IMR-90 (cell line): ENCODE measurements at regions not wholly inside any gene's neighbourhood (a gene's known extent, or its start where the extent isn't known, plus 50 kb on each side); places are given as distances from the start of the nearest gene placed in this dataset.

Source experiments
- ATAC-seq: fragments of 200-7000 bp; cut with Tn5 transposase; 2 replicates; pipeline ENCODE4 v1.9.1; 2020; ENCODE audit warnings: low read depth, mild to moderate bottlenecking, moderate library complexity
- BruUV-seq: library from RNA; stranded (reverse); fragments of 400-500 nt; replicated peaks from 2 replicates; lab custom pipeline; 2021; lab: Mats Ljungman, UMichigan
- CTCF ChIA-PET: fragments of 300-600 bp; formaldehyde crosslinking; extraction: SDS; loops from one replicate; lab custom pipeline; 2021; ENCODE audit warnings: antibody characterized with exemption; lab: Yijun Ruan, JAX
- POLR2A ChIA-PET: fragments of 300-600 bp; sonication (Branson Sonifier 250); formaldehyde crosslinking; loops from one replicate; lab custom pipeline; 2022; ENCODE audit warnings: antibody characterized with exemption; ENCODE audit not compliant: unreplicated experiment; lab: Charles Lee
- DNase-seq: peaks from one replicate; pipeline ENCODE4 v3.0.0; 2013
- H2AFZ ChIP-seq: replicated peaks from 2 replicates; pipeline ENCODE3; 2013; ENCODE audit warnings: low read length, mild to moderate bottlenecking; ENCODE audit not compliant: poor library complexity
- H2AK5ac ChIP-seq: 2 replicates; pipeline ENCODE4 v1.6.1; 2013; ENCODE audit warnings: low read depth, low read length, inconsistent platforms
- H2AK9ac ChIP-seq: replicated peaks from 2 replicates; pipeline ENCODE3; 2013; ENCODE audit warnings: mild to moderate bottlenecking, low read depth, low read length, moderate library complexity; ENCODE audit not compliant: poor library complexity
- H2BK120ac ChIP-seq: 2 replicates; pipeline ENCODE4 v1.6.1; 2013; ENCODE audit warnings: low read depth, low read length, inconsistent platforms
- H2BK15ac ChIP-seq: 3 replicates; pipeline ENCODE4 v1.6.1; 2013; ENCODE audit warnings: low read depth, low read length, inconsistent platforms
- H2BK20ac ChIP-seq: 2 replicates; pipeline ENCODE4 v1.6.1; 2013; ENCODE audit warnings: low read depth, mild to moderate bottlenecking, inconsistent platforms, low read length, moderate library complexity
- H2BK5ac ChIP-seq: 2 replicates; pipeline ENCODE4 v1.6.1; 2013; ENCODE audit warnings: mild to moderate bottlenecking, low read depth, low read length, inconsistent platforms; ENCODE audit not compliant: poor library complexity, severe bottlenecking
- H3K14ac ChIP-seq: replicated peaks from 2 replicates; pipeline ENCODE4 v1.6.1; 2013; ENCODE audit warnings: low read depth, low read length, inconsistent platforms
- H3K18ac ChIP-seq: 2 replicates; pipeline ENCODE4 v1.6.1; 2013; ENCODE audit warnings: low read depth, low read length, control low read depth
- H3K23ac ChIP-seq: 2 replicates; pipeline ENCODE4 v1.6.1; 2013; ENCODE audit warnings: low read depth, low read length, inconsistent platforms
- H3K27ac ChIP-seq: 2 replicates; pipeline ENCODE4 v1.5.1; 2013; ENCODE audit warnings: mild to moderate bottlenecking, control low read depth, low read length; ENCODE audit not compliant: insufficient read depth
- H3K27me3 ChIP-seq: 2 replicates; pipeline ENCODE4 v1.6.1; 2013; ENCODE audit warnings: low read length; ENCODE audit not compliant: control insufficient read depth, insufficient read depth
- H3K36me3 ChIP-seq: 2 replicates; pipeline ENCODE4 v1.6.1; 2013; ENCODE audit warnings: low read length, mixed read lengths; ENCODE audit not compliant: control insufficient read depth, insufficient read depth
- H3K4ac ChIP-seq: 2 replicates; pipeline ENCODE4 v1.6.1; 2013; ENCODE audit warnings: low read depth, low read length, inconsistent platforms
- H3K4me1 ChIP-seq: 2 replicates; pipeline ENCODE4 v1.6.1; 2013; ENCODE audit warnings: low read length, mixed read lengths; ENCODE audit not compliant: control insufficient read depth, insufficient read depth
- H3K4me2 ChIP-seq: 2 replicates; pipeline ENCODE4 v1.6.1; 2013; ENCODE audit warnings: low read depth, mild to moderate bottlenecking, control low read depth, low read length, moderate library complexity
- H3K4me3 ChIP-seq: 2 replicates; pipeline ENCODE4 v1.5.1; 2013; ENCODE audit warnings: low read depth, mild to moderate bottlenecking, control low read depth, low read length, moderate library complexity; ENCODE audit not compliant: insufficient read depth
- H3K56ac ChIP-seq: 2 replicates; pipeline ENCODE4 v1.6.1; 2013; ENCODE audit warnings: low read length, inconsistent platforms; ENCODE audit not compliant: insufficient read depth; ENCODE audit errors: extremely low read depth
- H3K79me1 ChIP-seq, 2 experiments: 2 replicates each; pipeline ENCODE4 v1.6.1; 2013; ENCODE audit warnings: low read length in 2 of 2, inconsistent platforms in 1 of 2, low read depth in 1 of 2
- H3K9ac ChIP-seq: 2 replicates; pipeline ENCODE4 v1.6.1; 2013; ENCODE audit warnings: low read depth, low read length, control low read depth
- H3K9me1 ChIP-seq: 2 replicates; pipeline ENCODE4 v1.6.1; 2013; ENCODE audit warnings: low read length, inconsistent platforms; ENCODE audit not compliant: insufficient read depth
- H3K9me3 ChIP-seq: 2 replicates; pipeline ENCODE4 v1.6.1; 2013; ENCODE audit warnings: low read length; ENCODE audit not compliant: control insufficient read depth, insufficient read depth
- H4K20me1 ChIP-seq: 2 replicates; pipeline ENCODE4 v1.6.1; 2013; ENCODE audit warnings: low read length, inconsistent platforms; ENCODE audit not compliant: insufficient read depth
- H4K5ac ChIP-seq: 2 replicates; pipeline ENCODE4 v1.6.1; 2013; ENCODE audit warnings: mild to moderate bottlenecking, low read depth, low read length, control low read depth
- H4K8ac ChIP-seq, 2 experiments: 2 replicates each; pipeline ENCODE4 v1.6.1; 2013; ENCODE audit warnings: low read depth in 2 of 2, low read length in 2 of 2, control low read depth in 1 of 2, inconsistent platforms in 1 of 2
- H4K91ac ChIP-seq: 2 replicates; pipeline ENCODE4 v1.6.1; 2013; ENCODE audit warnings: low read depth, low read length, inconsistent platforms; ENCODE audit not compliant: insufficient read depth
- CEBPB ChIP-seq: IDR thresholded peaks from 2 replicates; pipeline ENCODE4 v1.6.1; 2012; ENCODE audit warnings: low read depth, low read length, improper control_type of control experiment
- CTCF ChIP-seq: conservative IDR thresholded peaks from 2 replicates; pipeline ENCODE4 v1.5.1; 2012; ENCODE audit warnings: mild to moderate bottlenecking, low read depth, low read length, improper control_type of control experiment
- NFE2L2 ChIP-seq: fragments of 150-350 bp; IDR thresholded peaks from 2 replicates; pipeline ENCODE4 v1.6.1; 2016; ENCODE audit warnings: low read depth, mild to moderate bottlenecking, low read length
- POLR2A ChIP-seq: IDR thresholded peaks from 2 replicates; pipeline ENCODE4 v1.6.1; 2012; ENCODE audit warnings: mild to moderate bottlenecking, low read depth, low read length
- RCOR1 ChIP-seq: IDR thresholded peaks from 2 replicates; pipeline ENCODE4 v1.6.1; 2012; ENCODE audit warnings: mild to moderate bottlenecking, low read length, improper control_type of control experiment; ENCODE audit not compliant: insufficient replicate concordance
- RFX5 ChIP-seq: IDR thresholded peaks from 2 replicates; pipeline ENCODE4 v1.8.0; 2012; ENCODE audit warnings: low read depth, mild to moderate bottlenecking, low read length, moderate library complexity
- SMC3 ChIP-seq: fragments of 150-350 bp; IDR thresholded peaks from 2 replicates; pipeline ENCODE4 v1.6.1; 2016; ENCODE audit warnings: low read depth, mild to moderate bottlenecking, antibody characterized with exemption, low read length, moderate library complexity
- WGBS, 2 experiments: methylation state at CpG; one replicate each; pipeline versions ENCODE4 v1.1.5 to v1.1.7; 2013; ENCODE audit warnings: missing lambda C conversion rate in 2 of 2; ENCODE audit not compliant: insufficient read length in 1 of 2; ENCODE audit errors: extremely low coverage in 2 of 2; 5-methylcytosine and 5-hydroxymethylcytosine counted together
- dilution Hi-C: fragments of 300-500 bp; cut with HindIII; formaldehyde crosslinking; loops from one replicate; pipeline ENCODE4 v1.14.3; 2018; ENCODE audit warnings: low sequenced_read_pairs; ENCODE audit not compliant: unreplicated experiment
- in situ Hi-C: fragments of 300-500 bp; cut with MboI; formaldehyde crosslinking; loops from 3 replicates; pipeline ENCODE4 v1.14.3; 2019; ENCODE audit warnings: low sequenced_read_pairs, inconsistent platforms, mixed read lengths
- intact Hi-C: fragments of 100-400 bp; cut with micrococcal nuclease; formaldehyde crosslinking; loops from 2 replicates; pipeline ENCODE4 v1.10.0; 2022

- Histone ChIP-seq H4K5ac (no peak overlapping the region), H2BK120ac (no peak overlapping the region), H3K36me3 (no peaks in the 10 kb centered on the region), H3K4ac (no peak overlapping the region), H3K4me1 (no peaks in the 10 kb centered on the region), H3K9ac (no peak overlapping the region), H3K9me3 (peaks cover 7% of the 10 kb centered on the region; the same call in 1 of the 2 replicates), H4K91ac (no peak overlapping the region), H3K23ac (no peak overlapping the region), H3K9me1 (no peaks in the 10 kb centered on the region), H4K8ac (no peak overlapping the region), H2AK9ac (no peak overlapping the region), H2AFZ (no peak overlapping the region), H3K4me2 (no peak overlapping the region), H4K20me1 (no peaks in the 10 kb centered on the region), H3K27ac (no peak overlapping the region), H3K18ac (no peak overlapping the region), H3K27me3 (no peaks in the 10 kb centered on the region), H3K4me3 (no peak overlapping the region), H2BK15ac (no peak overlapping the region), H3K56ac (no peak overlapping the region), H2BK20ac (no peak overlapping the region), H2BK5ac (no peak overlapping the region), H3K79me1 (no peaks in the 10 kb centered on the region), H2AK5ac (no peak overlapping the region), H3K14ac (no peak overlapping the region)
- ATAC-seq: peak; percentile 32; the same call in 1 of the 2 replicates
- WGBS, 2 experiments: no CpG with 5 or more reads among the region's 2 CpGs
- DNase-seq: peak; percentile 16
- CTCF ChIA-PET: no interaction called here
- POLR2A ChIA-PET: no interaction called here
- dilution Hi-C loops: no loop called here
- intact Hi-C loops: no loop called here
- BruUV-seq: no TSS peak
- in situ Hi-C loops: no loop called here
- TF ChIP-seq CTCF (no peak), SMC3 (no peak), RFX5 (no peak), POLR2A (no peak), NFE2L2 (no peak), CEBPB (no peak), RCOR1 (no peak)
Observed at GRCh38 chr10:83372646-83373045, 766.7 kb upstream of the GHITM start.
